SU-DHL-6 (cell line): ENCODE measurements at regions not wholly inside any gene's neighbourhood (a gene's known extent, or its start where the extent isn't known, plus 50 kb on each side); places are given as distances from the start of the nearest gene placed in this dataset.

Experiments used
- H2AFZ ChIP-seq: fragments of 200-600 bp; sonication (generic); 2 replicates; pipeline ENCODE4 v1.6.1; 2014; ENCODE audit warnings: low read depth, mild to moderate bottlenecking, moderate library complexity, mixed read lengths, antibody characterized with exemption, low read length; ENCODE audit not compliant: severe bottlenecking
- H3F3A ChIP-seq: fragments of 200-600 bp; shearing (Covaris generic); 2 replicates; pipeline ENCODE4 v1.6.0; 2016; ENCODE audit warnings: antibody characterized with exemption, mild to moderate bottlenecking; ENCODE audit not compliant: insufficient read depth
- H3K27ac ChIP-seq: fragments of 200-600 bp; sonication (generic); 2 replicates; pipeline ENCODE4 v1.5.1; 2016; ENCODE audit warnings: low read depth, mild to moderate bottlenecking, low read length, moderate library complexity, mixed read lengths
- H3K27me3 ChIP-seq: fragments of 200-600 bp; sonication (generic), shearing (Covaris generic); 2 replicates; pipeline ENCODE4 v1.6.0; 2014; ENCODE audit warnings: mild to moderate bottlenecking, low read length
- H3K36me3 ChIP-seq: fragments of 200-600 bp; sonication (generic); 2 replicates; pipeline ENCODE4 v1.6.1; 2014; ENCODE audit warnings: mild to moderate bottlenecking, low read length, mixed read lengths
- H3K4me2 ChIP-seq: fragments of 300-600, 200-600 bp; shearing (Covaris generic), sonication (generic); 2 replicates; pipeline ENCODE4 v1.6.0; 2014; ENCODE audit warnings: low read length, low read depth, mild to moderate bottlenecking; ENCODE audit not compliant: poor library complexity, severe bottlenecking
- H3K4me3 ChIP-seq: fragments of 200-600 bp; sonication (generic); 2 replicates; pipeline ENCODE4 v1.5.1; 2014; ENCODE audit warnings: antibody characterized with exemption, low read length, mild to moderate bottlenecking, mixed read lengths; ENCODE audit not compliant: insufficient read depth, poor library complexity, severe bottlenecking
- H3K79me2 ChIP-seq: fragments of 200-600 bp; sonication (generic); 2 replicates; pipeline ENCODE4 v1.6.1; 2014; ENCODE audit warnings: mild to moderate bottlenecking, low read length, moderate library complexity; ENCODE audit not compliant: insufficient read depth
- H3K9ac ChIP-seq: fragments of 200-600 bp; sonication (generic); 2 replicates; pipeline ENCODE4 v1.7.0; 2014; ENCODE audit warnings: mild to moderate bottlenecking, low read length
- H3K9me2 ChIP-seq: fragments of 200-600 bp; sonication (generic); replicated peaks from 2 replicates; pipeline ENCODE4 v1.6.1; 2014; ENCODE audit warnings: low read length; ENCODE audit not compliant: insufficient read depth
- H3K9me3 ChIP-seq: fragments of 200-600 bp; sonication (generic); 2 replicates; pipeline ENCODE4 v1.6.1; 2014; ENCODE audit warnings: low read length, mixed read lengths; ENCODE audit not compliant: insufficient read depth
- H4K20me1 ChIP-seq: fragments of 200-600 bp; sonication (generic); 2 replicates; pipeline ENCODE4 v1.6.1; 2014; ENCODE audit warnings: low read depth, mild to moderate bottlenecking, antibody characterized with exemption, low read length, moderate library complexity, mixed read lengths
- EZH2phosphoT487 ChIP-seq: fragments of 200-600 bp; sonication (generic), shearing (Covaris generic); conservative IDR thresholded peaks from 2 replicates; pipeline ENCODE4 v1.6.1; 2018; ENCODE audit warnings: mild to moderate bottlenecking, antibody characterized with exemption, low read length, moderate library complexity, mixed read lengths
- TF ChIP-seq, protein P1 (sequence below): fragments of 200-600 bp; sonication (generic); IDR thresholded peaks from one replicate; pipeline ENCODE4 v1.5.1; 2017; ENCODE audit warnings: antibody characterized with exemption, mild to moderate bottlenecking, low read length, moderate library complexity; ENCODE audit not compliant: insufficient read depth, poor library complexity, severe bottlenecking

- H3K36me3 ChIP-seq = no peaks in the 10 kb centered on the region
- H3K4me2 ChIP-seq = no peak overlapping the region
- H3K9ac ChIP-seq = no peak overlapping the region
- no peaks in the 10 kb centered on the region for H3K9me2 ChIP-seq
- H3K27ac ChIP-seq = no peak overlapping the region
- TF ChIP-seq, protein P1, sequence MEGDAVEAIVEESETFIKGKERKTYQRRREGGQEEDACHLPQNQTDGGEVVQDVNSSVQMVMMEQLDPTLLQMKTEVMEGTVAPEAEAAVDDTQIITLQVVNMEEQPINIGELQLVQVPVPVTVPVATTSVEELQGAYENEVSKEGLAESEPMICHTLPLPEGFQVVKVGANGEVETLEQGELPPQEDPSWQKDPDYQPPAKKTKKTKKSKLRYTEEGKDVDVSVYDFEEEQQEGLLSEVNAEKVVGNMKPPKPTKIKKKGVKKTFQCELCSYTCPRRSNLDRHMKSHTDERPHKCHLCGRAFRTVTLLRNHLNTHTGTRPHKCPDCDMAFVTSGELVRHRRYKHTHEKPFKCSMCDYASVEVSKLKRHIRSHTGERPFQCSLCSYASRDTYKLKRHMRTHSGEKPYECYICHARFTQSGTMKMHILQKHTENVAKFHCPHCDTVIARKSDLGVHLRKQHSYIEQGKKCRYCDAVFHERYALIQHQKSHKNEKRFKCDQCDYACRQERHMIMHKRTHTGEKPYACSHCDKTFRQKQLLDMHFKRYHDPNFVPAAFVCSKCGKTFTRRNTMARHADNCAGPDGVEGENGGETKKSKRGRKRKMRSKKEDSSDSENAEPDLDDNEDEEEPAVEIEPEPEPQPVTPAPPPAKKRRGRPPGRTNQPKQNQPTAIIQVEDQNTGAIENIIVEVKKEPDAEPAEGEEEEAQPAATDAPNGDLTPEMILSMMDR = no peak
- TF ChIP-seq EZH2phosphoT487 = no peak
- no peaks in the 10 kb centered on the region for H3K27me3 ChIP-seq
- H3K9me3 ChIP-seq = no peaks in the 10 kb centered on the region
- no peaks in the 10 kb centered on the region for H3K79me2 ChIP-seq
- H3K4me3 ChIP-seq = no peak overlapping the region
- no peaks in the 10 kb centered on the region for H3F3A ChIP-seq
- H4K20me1 ChIP-seq = no peaks in the 10 kb centered on the region
- H2AFZ ChIP-seq = no peak overlapping the region
These were observed 414.3 kb downstream of the FBXO15 start for GRCh38 chr18:73733376-73733775.

- Histone ChIP-seq H3K4me3 (no peak overlapping the region), H2AFZ (no peak overlapping the region), H3K36me3 (no peaks in the 10 kb centered on the region), H3K27ac (no peak overlapping the region), H3F3A (no peaks in the 10 kb centered on the region), H3K4me2 (no peak overlapping the region), H3K27me3 (no peaks in the 10 kb centered on the region), H3K9me2 (no peaks in the 10 kb centered on the region), H3K9ac (no peak overlapping the region), H3K79me2 (no peaks in the 10 kb centered on the region), H4K20me1 (no peaks in the 10 kb centered on the region), H3K9me3 (no peaks in the 10 kb centered on the region)
- TF ChIP-seq EZH2phosphoT487 = no peak
- TF ChIP-seq, protein P1 = no peak
These were observed 419.0 kb downstream of the FBXO15 start for GRCh38 chr18:73728657-73729056.

DNA sequence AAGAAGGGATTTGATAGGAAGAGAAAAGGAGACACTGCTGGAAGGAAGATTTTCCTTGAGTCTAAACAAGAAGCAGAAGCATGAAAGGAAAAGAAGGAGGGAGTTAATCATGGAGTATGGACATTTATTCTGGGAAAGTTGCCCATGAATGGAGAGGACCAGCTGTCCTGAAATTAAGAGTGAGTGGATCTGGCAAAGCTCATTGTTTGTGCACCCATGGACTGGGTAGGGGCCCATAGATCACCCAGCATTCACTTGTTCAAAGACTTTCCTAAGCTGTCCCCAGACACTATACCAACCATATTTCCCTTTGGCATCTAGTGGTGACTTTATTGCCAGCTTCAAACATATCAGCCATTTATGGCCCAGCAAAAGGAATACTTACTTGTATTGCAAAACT lies 422.7 kb downstream of the FBXO15 start:
- no peaks in the 10 kb centered on the region for H4K20me1 ChIP-seq
- no peak for TF ChIP-seq EZH2phosphoT487
- TF ChIP-seq, protein P1 = no peak
- H3K36me3 ChIP-seq = no peaks in the 10 kb centered on the region
- no peaks in the 10 kb centered on the region for H3K9me3 ChIP-seq
- H2AFZ ChIP-seq = no peak overlapping the region
- no peak overlapping the region for H3K27ac ChIP-seq
- H3K79me2 ChIP-seq = no peaks in the 10 kb centered on the region
- H3K9me2 ChIP-seq = no peaks in the 10 kb centered on the region
- H3K4me3 ChIP-seq = no peak overlapping the region
- H3K4me2 ChIP-seq = no peak overlapping the region
- no peaks in the 10 kb centered on the region for H3F3A ChIP-seq
- H3K9ac ChIP-seq = no peak overlapping the region
- H3K27me3 ChIP-seq = no peaks in the 10 kb centered on the region
